GM18508 (cell line): ENCODE measurements at regions not wholly inside any gene's neighbourhood (a gene's known extent, or its start where the extent isn't known, plus 50 kb on each side); places are given as distances from the start of the nearest gene placed in this dataset.

ENCODE experiments used
- ATAC-seq: cut with Tn5 transposase; IDR thresholded peaks from one replicate; pipeline ENCODE4 v1.9.1; 2021; ENCODE audit warnings: moderate number of reproducible peaks; ENCODE audit not compliant: insufficient read depth, unreplicated experiment

GRCh38 chr2:195326537-195326936, 330.5 kb upstream of the SLC39A10 start:
- no peak for ATAC-seq

GRCh38 chr2:195322324-195322723, 334.7 kb upstream of the SLC39A10 start:
- no peak for ATAC-seq

- peak; percentile 97 for ATAC-seq
Observed at GRCh38 chr2:195320413-195320973, 336.5 kb upstream of the SLC39A10 start.

- ATAC-seq = no peak
Observed at GRCh38 chr2:195319548-195320412, 337.2 kb upstream of the SLC39A10 start.

- no peak for ATAC-seq
Observed at GRCh38 chr2:195319112-195319460, 337.9 kb upstream of the SLC39A10 start.

GRCh38 chr2:195318440-195319111, 338.4 kb upstream of the SLC39A10 start:
- no peak for ATAC-seq

GRCh38 chr2:195317550-195317949, 339.5 kb upstream of the SLC39A10 start:
- no peak for ATAC-seq

GRCh38 chr2:195316486-195316885, 340.5 kb upstream of the SLC39A10 start:
- no peak for ATAC-seq

GRCh38 chr2:195313962-195314361, 343.1 kb upstream of the SLC39A10 start:
- ATAC-seq = no peak

GRCh38 chr2:195312662-195313061, 344.4 kb upstream of the SLC39A10 start:
- no peak for ATAC-seq

- ATAC-seq = no peak
Observed at GRCh38 chr2:195308163-195308562, 348.9 kb upstream of the SLC39A10 start.

GRCh38 chr2:195307751-195308150, 349.3 kb upstream of the SLC39A10 start:
- ATAC-seq = no peak

GRCh38 chr2:195304310-195304709, 352.7 kb upstream of the SLC39A10 start:
- ATAC-seq = no peak

- ATAC-seq = no peak
Observed at GRCh38 chr2:195300631-195301030, 356.4 kb upstream of the SLC39A10 start.

- no peak for ATAC-seq
Observed at GRCh38 chr2:195299600-195299999, 357.4 kb upstream of the SLC39A10 start.

- ATAC-seq = no peak
Observed at GRCh38 chr2:195296490-195296889, 360.5 kb upstream of the SLC39A10 start.

GRCh38 chr2:195289081-195289480, 367.9 kb upstream of the SLC39A10 start:
- ATAC-seq = no peak

GRCh38 chr2:195279840-195280427, 377.1 kb upstream of the SLC39A10 start:
- no peak for ATAC-seq

GRCh38 chr2:195270466-195271039, 386.5 kb upstream of the SLC39A10 start:
- ATAC-seq = no peak

- no peak for ATAC-seq
Observed at GRCh38 chr2:195269220-195269619, 387.8 kb upstream of the SLC39A10 start.

GRCh38 chr2:195257979-195258378, 399.0 kb upstream of the SLC39A10 start:
- no peak for ATAC-seq
